ENCODE measurements at regions not wholly inside any gene's neighbourhood (a gene's known extent, or its start where the extent isn't known, plus 50 kb on each side); places are given as distances from the start of the nearest gene placed in this dataset.

GRCh38 chr22:27397036-27397953, 404.3 kb downstream of the MN1 start:
- no peaks in the 10 kb centered on the region for H3K9me3 ChIP-seq (ENCODE audit: control insufficient read depth, low read length)
- H3K27ac ChIP-seq = no peak overlapping the region
- no peak overlapping the region for H3K4me2 ChIP-seq (ENCODE audit: low read length)
- H3K9ac ChIP-seq = no peak overlapping the region
- H2AFZ ChIP-seq = no peak overlapping the region
- H3K36me3 ChIP-seq (ENCODE audit: control insufficient read depth, insufficient read depth, low read length) = no peaks in the 10 kb centered on the region
- no peak overlapping the region for H3K4me3 ChIP-seq (ENCODE audit: low read depth, low read length)
- TF ChIP-seq CTCF (IDR thresholded peaks at IDR 0.05) = no peak
- H3K4me1 ChIP-seq = no peaks in the 10 kb centered on the region
- H3K79me2 ChIP-seq = no peaks in the 10 kb centered on the region
- H3K27me3 ChIP-seq (ENCODE audit: control insufficient read depth, insufficient read depth, low read length) = no peaks in the 10 kb centered on the region

GRCh38 chr22:27397954-27398342, 403.6 kb downstream of the MN1 start:
- Histone ChIP-seq H2AFZ (no peak overlapping the region), H3K79me2 (no peaks in the 10 kb centered on the region), H3K36me3 (ENCODE audit: control insufficient read depth, insufficient read depth, low read length) (no peaks in the 10 kb centered on the region), H3K4me3 (ENCODE audit: low read depth, low read length) (no peak overlapping the region), H3K4me2 (ENCODE audit: low read length) (no peak overlapping the region), H3K9me3 (ENCODE audit: control insufficient read depth, low read length) (no peaks in the 10 kb centered on the region), H3K27me3 (ENCODE audit: control insufficient read depth, insufficient read depth, low read length) (no peaks in the 10 kb centered on the region), H3K27ac (no peak overlapping the region), H3K9ac (no peak overlapping the region), H3K4me1 (no peaks in the 10 kb centered on the region)
- no peak for TF ChIP-seq CTCF (IDR thresholded peaks at IDR 0.05)

- H3K4me3 ChIP-seq (ENCODE audit: low read depth, low read length) = no peak overlapping the region
- H2AFZ ChIP-seq = no peak overlapping the region
- no peaks in the 10 kb centered on the region for H3K79me2 ChIP-seq
- H3K4me2 ChIP-seq (ENCODE audit: low read length) = no peak overlapping the region
- no peak overlapping the region for H3K9ac ChIP-seq
- no peaks in the 10 kb centered on the region for H3K4me1 ChIP-seq
- no peak overlapping the region for H3K27ac ChIP-seq
- no peaks in the 10 kb centered on the region for H3K9me3 ChIP-seq (ENCODE audit: control insufficient read depth, low read length)
- no peaks in the 10 kb centered on the region for H3K27me3 ChIP-seq (ENCODE audit: control insufficient read depth, insufficient read depth, low read length)
- no peak for TF ChIP-seq CTCF (IDR thresholded peaks at IDR 0.05)
- no peaks in the 10 kb centered on the region for H3K36me3 ChIP-seq (ENCODE audit: control insufficient read depth, insufficient read depth, low read length)
Observed at GRCh38 chr22:27399161-27399560, 402.4 kb downstream of the MN1 start.

GRCh38 chr22:27400811-27401210, 400.7 kb downstream of the MN1 start:
- Histone ChIP-seq H3K36me3 (ENCODE audit: control insufficient read depth, insufficient read depth, low read length) (no peaks in the 10 kb centered on the region), H2AFZ (no peak overlapping the region), H3K9ac (no peak overlapping the region), H3K79me2 (no peaks in the 10 kb centered on the region), H3K4me3 (ENCODE audit: low read depth, low read length) (no peak overlapping the region), H3K27me3 (ENCODE audit: control insufficient read depth, insufficient read depth, low read length) (no peaks in the 10 kb centered on the region), H3K27ac (no peak overlapping the region), H3K9me3 (ENCODE audit: control insufficient read depth, low read length) (no peaks in the 10 kb centered on the region), H3K4me2 (ENCODE audit: low read length) (no peak overlapping the region), H3K4me1 (no peaks in the 10 kb centered on the region)
- no peak for TF ChIP-seq CTCF (IDR thresholded peaks at IDR 0.05)

GRCh38 chr22:27401321-27401720, 400.2 kb downstream of the MN1 start:
- H3K27me3 ChIP-seq (ENCODE audit: control insufficient read depth, insufficient read depth, low read length) = no peaks in the 10 kb centered on the region
- H3K27ac ChIP-seq = no peak overlapping the region
- no peaks in the 10 kb centered on the region for H3K79me2 ChIP-seq
- no peak overlapping the region for H3K4me2 ChIP-seq (ENCODE audit: low read length)
- H3K9ac ChIP-seq = no peak overlapping the region
- H3K36me3 ChIP-seq (ENCODE audit: control insufficient read depth, insufficient read depth, low read length) = no peaks in the 10 kb centered on the region
- no peak overlapping the region for H3K4me3 ChIP-seq (ENCODE audit: low read depth, low read length)
- H3K4me1 ChIP-seq = no peaks in the 10 kb centered on the region
- no peaks in the 10 kb centered on the region for H3K9me3 ChIP-seq (ENCODE audit: control insufficient read depth, low read length)
- no peak for TF ChIP-seq CTCF (IDR thresholded peaks at IDR 0.05)
- H2AFZ ChIP-seq = no peak overlapping the region
